H1 (cell line): ENCODE measurements at regions not wholly inside any gene's neighbourhood (a gene's known extent, or its start where the extent isn't known, plus 50 kb on each side); places are given as distances from the start of the nearest gene placed in this dataset.

Experiments used
- CTCF ChIA-PET: fragments of 300-600 bp; sonication (Branson Sonifier 250); formaldehyde crosslinking; loops from one replicate; lab custom pipeline; 2021; ENCODE audit not compliant: partially characterized antibody; lab: Charles Lee
- POLR2A ChIA-PET: fragments of 300-600 bp; sonication (Branson Sonifier 250); formaldehyde crosslinking; loops from one replicate; lab custom pipeline; 2021; ENCODE audit warnings: inconsistent platforms; ENCODE audit not compliant: partially characterized antibody; lab: Charles Lee
- DNase-seq, 2 experiments: peaks; one replicate each; pipeline versions ENCODE4 v3.0.0 to v3.0.0-alpha.2; 2010 to 2022; ENCODE audit warnings: low spot score in 2 of 2, low read depth in 1 of 2, mixed read lengths in 1 of 2
- FAIRE-seq: peaks from 2 replicates; lab custom pipeline; 2011; peaks lifted over from hg19 to GRCh38; lab: Jason Lieb, UNC
- H2AFZ ChIP-seq: 2 replicates; pipeline ENCODE4 v1.8.1; 2012; ENCODE audit warnings: low read length, inconsistent platforms
- H2AK5ac ChIP-seq: 2 replicates; pipeline ENCODE4 v1.6.1; 2013; ENCODE audit warnings: low read depth, low read length
- H2BK120ac ChIP-seq: replicated peaks from 2 replicates; pipeline ENCODE3; 2013; ENCODE audit warnings: low read depth, low read length, inconsistent platforms
- H2BK12ac ChIP-seq: 2 replicates; pipeline ENCODE4 v1.6.1; 2013; ENCODE audit warnings: low read depth, low read length
- H2BK15ac ChIP-seq: 2 replicates; pipeline ENCODE4 v1.6.1; 2013; ENCODE audit warnings: low read length
- H2BK20ac ChIP-seq: 2 replicates; pipeline ENCODE4 v1.6.1; 2013; ENCODE audit warnings: low read length
- H2BK5ac ChIP-seq: 2 replicates; pipeline ENCODE4 v1.6.1; 2013; ENCODE audit warnings: low read depth, low read length
- H3K14ac ChIP-seq: 2 replicates; pipeline ENCODE4 v1.6.1; 2013; ENCODE audit warnings: inconsistent platforms; ENCODE audit not compliant: insufficient read length
- H3K18ac ChIP-seq: 2 replicates; pipeline ENCODE4 v1.6.1; 2013; ENCODE audit warnings: low read length; ENCODE audit errors: extremely low read depth
- H3K23ac ChIP-seq: 2 replicates; pipeline ENCODE4 v1.6.1; 2013; ENCODE audit warnings: inconsistent platforms; ENCODE audit not compliant: insufficient read length
- H3K23me2 ChIP-seq: 2 replicates; pipeline ENCODE4 v1.6.1; 2013; ENCODE audit warnings: low read depth, low read length
- H3K27ac ChIP-seq: 2 replicates; pipeline ENCODE4 v1.6.1; 2011; ENCODE audit warnings: low read depth, low read length, inconsistent platforms
- H3K27me3 ChIP-seq, 4 experiments: replicated peaks in 1 of 4; 1 replicate in 1 of 4; 2 replicates in 3 of 4; pipeline versions ENCODE4 v1.6.1 to v1.8.1; 2011 to 2013; ENCODE audit warnings: low read length in 3 of 4, mild to moderate bottlenecking in 3 of 4, inconsistent platforms in 2 of 4, mixed read lengths in 2 of 4, moderate library complexity in 1 of 4; ENCODE audit not compliant: control insufficient read depth in 3 of 4, insufficient read depth in 3 of 4; ENCODE audit errors: extremely low read depth in 1 of 4
- H3K36me3 ChIP-seq, 4 experiments: 2 replicates each; pipeline versions ENCODE4 v1.6.1 to v1.8.1; 2011 to 2013; ENCODE audit warnings: mild to moderate bottlenecking in 4 of 4, low read length in 3 of 4, moderate library complexity in 2 of 4, control low read depth in 1 of 4, inconsistent platforms in 1 of 4; ENCODE audit not compliant: insufficient read depth in 4 of 4, control insufficient read depth in 2 of 4
- H3K4ac ChIP-seq: replicated peaks from 2 replicates; pipeline ENCODE3; 2013; ENCODE audit warnings: low read length, low read depth, mixed read lengths, inconsistent platforms; ENCODE audit not compliant: insufficient read length
- H3K4me1 ChIP-seq, 4 experiments: replicated peaks in 1 of 4; 1 replicate in 1 of 4; 2 replicates in 3 of 4; pipeline versions ENCODE4 v1.6.1 to v1.8.1; 2011 to 2013; ENCODE audit warnings: low read length in 3 of 4, inconsistent platforms in 2 of 4, mixed read lengths in 1 of 4; ENCODE audit not compliant: insufficient read depth in 4 of 4, control insufficient read depth in 3 of 4
- H3K4me2 ChIP-seq, 2 experiments: 2 replicates each; pipeline versions ENCODE4 v1.6.1 to v1.8.1; 2011 to 2013; ENCODE audit warnings: low read depth in 2 of 2, low read length in 2 of 2, control low read depth in 1 of 2, inconsistent platforms in 1 of 2, mild to moderate bottlenecking in 1 of 2; ENCODE audit not compliant: insufficient read depth in 1 of 2
- H3K4me3 ChIP-seq, 4 experiments: fragments of 200-600, 300-600 bp in 1 of 4; sonication (generic), shearing (Covaris generic), sonication (Bioruptor Twin) in 1 of 4; 2 replicates each; pipeline versions ENCODE4 v1.5.1 to v1.8.1; 2011 to 2016; ENCODE audit warnings: low read length in 4 of 4, low read depth in 3 of 4, control low read depth in 2 of 4, inconsistent platforms in 2 of 4, mild to moderate bottlenecking in 2 of 4, mixed read lengths in 1 of 4, moderate library complexity in 1 of 4; ENCODE audit not compliant: insufficient read depth in 2 of 4; ENCODE audit errors: extremely low read depth in 1 of 4
- H3K56ac ChIP-seq: replicated peaks from 2 replicates; pipeline ENCODE3; 2013; ENCODE audit warnings: low read depth, mild to moderate bottlenecking, mixed read lengths, low read length, inconsistent platforms; ENCODE audit not compliant: insufficient read length
- H3K79me1 ChIP-seq: 2 replicates; pipeline ENCODE4 v1.6.1; 2013; ENCODE audit warnings: low read depth, low read length, control low read depth
- H3K79me2 ChIP-seq, 2 experiments: 2 replicates each; pipeline versions ENCODE4 v1.6.1 to v1.8.1; 2012 to 2013; ENCODE audit warnings: low read length in 2 of 2, mild to moderate bottlenecking in 2 of 2, inconsistent platforms in 1 of 2; ENCODE audit not compliant: insufficient read depth in 2 of 2, control insufficient read depth in 1 of 2
- H3K9ac ChIP-seq, 4 experiments: replicated peaks in 1 of 4; 1 replicate in 1 of 4; 2 replicates in 3 of 4; pipeline versions ENCODE4 v1.6.1 to v1.8.1; 2011 to 2013; ENCODE audit warnings: low read depth in 3 of 4, low read length in 3 of 4, control low read depth in 2 of 4, mild to moderate bottlenecking in 2 of 4, moderate library complexity in 2 of 4, inconsistent platforms in 1 of 4; ENCODE audit errors: extremely low read depth in 1 of 4
- H3K9me3 ChIP-seq, 2 experiments: 2 replicates each; pipeline versions ENCODE4 v1.6.1 to v1.8.1; 2012 to 2013; ENCODE audit warnings: mild to moderate bottlenecking in 2 of 2, moderate library complexity in 2 of 2, control low read depth in 1 of 2, inconsistent platforms in 1 of 2, low read depth in 1 of 2, low read length in 1 of 2, mixed read lengths in 1 of 2; ENCODE audit not compliant: insufficient read depth in 2 of 2
- H4K20me1 ChIP-seq, 2 experiments: replicated peaks in 1 of 2; 2 replicates each; pipeline versions ENCODE3 to v1.8.1; 2011 to 2013; ENCODE audit warnings: inconsistent platforms in 2 of 2, low read length in 2 of 2, mild to moderate bottlenecking in 1 of 2; ENCODE audit not compliant: insufficient read depth in 2 of 2, control insufficient read depth in 1 of 2
- H4K5ac ChIP-seq: 2 replicates; pipeline ENCODE4 v1.6.1; 2013; ENCODE audit warnings: low read length, low read depth, mixed read lengths, inconsistent platforms; ENCODE audit not compliant: insufficient read length
- H4K8ac ChIP-seq: 2 replicates; pipeline ENCODE4 v1.8.0; 2013; ENCODE audit warnings: mild to moderate bottlenecking, moderate library complexity, low read length, inconsistent platforms; ENCODE audit not compliant: insufficient read depth; ENCODE audit errors: extremely low read depth
- H4K91ac ChIP-seq: replicated peaks from 2 replicates; pipeline ENCODE3; 2013; ENCODE audit warnings: low read length, mixed read lengths, inconsistent platforms; ENCODE audit not compliant: insufficient read length
- CEBPB ChIP-seq: IDR thresholded peaks from 2 replicates; pipeline ENCODE4 v1.6.1; 2012; ENCODE audit warnings: low read depth, low read length
- CTBP2 ChIP-seq: IDR thresholded peaks from 2 replicates; pipeline ENCODE4 v1.7.0; 2011; ENCODE audit warnings: borderline replicate concordance, mild to moderate bottlenecking, moderate library complexity, mixed read lengths, low read length; ENCODE audit not compliant: insufficient read depth, insufficient read length
- GABPA ChIP-seq: IDR thresholded peaks from 2 replicates; pipeline ENCODE4 v1.6.1; 2011; ENCODE audit warnings: mild to moderate bottlenecking, low read length, moderate library complexity, borderline replicate concordance; ENCODE audit not compliant: insufficient read depth
- GTF2F1 ChIP-seq: IDR thresholded peaks from 2 replicates; pipeline ENCODE4 v1.6.1; 2012; ENCODE audit warnings: low read depth, low read length, improper control_type of control experiment, borderline replicate concordance
- JUND ChIP-seq: IDR thresholded peaks from 2 replicates; pipeline ENCODE4 v1.6.1; 2011; ENCODE audit warnings: mild to moderate bottlenecking, improper control_type of control experiment, low read length
- PHF8 ChIP-seq: fragments of 200-600 bp; sonication (generic); conservative IDR thresholded peaks from 2 replicates; pipeline ENCODE4 v1.7.1; 2012; ENCODE audit warnings: low read depth, mild to moderate bottlenecking, inconsistent platforms, low read length, moderate library complexity
- SIN3A ChIP-seq, 2 experiments: IDR thresholded peaks in 1 of 2; conservative IDR thresholded peaks in 1 of 2; 2 replicates each; pipeline ENCODE4 v1.6.1; 2011 to 2012; ENCODE audit warnings: low read length in 2 of 2, improper control_type of control experiment in 1 of 2, low read depth in 1 of 2, mild to moderate bottlenecking in 1 of 2
- SIX5 ChIP-seq: IDR thresholded peaks from 2 replicates; pipeline ENCODE4 v1.6.1; 2011; ENCODE audit warnings: mild to moderate bottlenecking, low read depth, low read length
- SP1 ChIP-seq: IDR thresholded peaks from 2 replicates; pipeline ENCODE4 v1.6.1; 2011; ENCODE audit warnings: low read depth, low read length
- TCF12 ChIP-seq: IDR thresholded peaks from 2 replicates; pipeline ENCODE4 v1.6.1; 2011; ENCODE audit warnings: low read depth, mild to moderate bottlenecking, low read length
- ZNF274 ChIP-seq: IDR thresholded peaks from 2 replicates; pipeline ENCODE4 v1.7.0; 2012; ENCODE audit warnings: low read length, borderline replicate concordance; ENCODE audit errors: extremely low read depth
- WGBS, 2 experiments: shearing (Covaris generic) in 1 of 2; methylation state at CpG; one replicate each; pipeline versions ENCODE4 v1.1.6 to v1.1.7; 2013 to 2015; ENCODE audit warnings: low lambda C conversion rate in 2 of 2, mixed read lengths in 2 of 2, inconsistent platforms in 1 of 2, low coverage in 1 of 2, missing lambda C conversion rate in 1 of 2; ENCODE audit not compliant: insufficient replicate concordance in 2 of 2, insufficient coverage in 1 of 2, insufficient read length in 1 of 2; ENCODE audit errors: extremely low coverage in 1 of 2, missing lambda C conversion rate in 1 of 2; 5-methylcytosine and 5-hydroxymethylcytosine counted together
- TF ChIP-seq, protein P1 (sequence below): IDR thresholded peaks from 2 replicates; pipeline ENCODE4 v1.6.1; 2012; ENCODE audit warnings: inconsistent platforms

DNA sequence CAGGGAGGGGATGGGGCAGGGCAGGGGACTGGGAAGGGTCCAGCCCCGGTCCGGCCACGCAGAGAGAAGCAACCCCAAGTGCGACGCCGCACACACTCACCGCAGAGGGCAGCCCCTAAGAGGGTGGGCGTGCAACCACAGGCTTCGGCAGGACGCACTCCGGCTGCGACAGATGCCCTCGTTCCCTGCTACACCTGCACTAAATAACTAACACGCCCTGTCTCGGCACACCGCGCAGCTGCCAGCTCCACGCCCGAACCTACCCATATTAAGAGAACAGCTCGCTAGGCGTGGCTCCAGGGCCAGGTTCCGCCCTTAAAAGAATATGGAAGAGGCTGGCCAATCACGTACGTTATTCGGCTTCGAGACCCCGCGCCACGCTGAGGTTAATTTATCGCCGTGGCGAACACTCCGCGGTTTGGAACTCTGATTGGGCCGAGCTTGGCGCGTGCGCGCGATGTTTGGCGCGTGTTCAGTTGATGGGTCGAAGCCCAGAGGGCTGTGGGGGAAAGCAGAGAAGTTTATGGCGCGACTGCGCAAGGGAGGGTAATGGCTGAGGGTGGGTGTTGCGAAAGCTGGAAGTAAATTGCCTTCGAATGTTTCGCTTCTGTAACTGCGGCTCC, 91.1 kb downstream of the OR13A1 start:
- no peaks in the 10 kb centered on the region for H3K23me2 ChIP-seq
- H3K9ac ChIP-seq = no peak overlapping the region
- no peak overlapping the region for H3K56ac ChIP-seq
- no peak overlapping the region for H4K8ac ChIP-seq
- no peaks in the 10 kb centered on the region; a peak in 1 of 7 replicates for H3K27me3 ChIP-seq
- H3K27ac ChIP-seq = no peak overlapping the region
- H3K23ac ChIP-seq = no peak overlapping the region
- no peaks in the 10 kb centered on the region for H3K4me1 ChIP-seq
- no peak overlapping the region for H3K18ac ChIP-seq
- H2AFZ ChIP-seq = no peak overlapping the region
- no peak overlapping the region for H4K5ac ChIP-seq
- H4K20me1 ChIP-seq = no peaks in the 10 kb centered on the region
- H3K36me3 ChIP-seq = no peaks in the 10 kb centered on the region
- TF ChIP-seq SP1 = no peak
- no peak for TF ChIP-seq SIX5
- TF ChIP-seq CEBPB = no peak
- TF ChIP-seq ZNF274 = no peak
- TF ChIP-seq GTF2F1 = no peak
- no peak for TF ChIP-seq JUND
- no peak for TF ChIP-seq CTBP2
- TF ChIP-seq, protein P1, sequence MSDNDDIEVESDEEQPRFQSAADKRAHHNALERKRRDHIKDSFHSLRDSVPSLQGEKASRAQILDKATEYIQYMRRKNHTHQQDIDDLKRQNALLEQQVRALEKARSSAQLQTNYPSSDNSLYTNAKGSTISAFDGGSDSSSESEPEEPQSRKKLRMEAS = no peak
- no peak for TF ChIP-seq TCF12
- TF ChIP-seq SIN3A (conservative IDR thresholded peaks at IDR 0.05 in 1 of 2, IDR thresholded peaks at IDR 0.05 in 1 of 2; ENCODE audit: low read depth in 1 of 2, low read length in 2 of 2) = no peak
- no peak for TF ChIP-seq GABPA
- TF ChIP-seq PHF8 = no peak
- POLR2A ChIA-PET = interaction anchor here (1.0 kb wide), 1 partner anchor 13 kb away, joined by 3 read pairs; no protein-coding TSS in a partner anchor
- H3K9me3 ChIP-seq = peaks cover 5 to 6% of the 10 kb centered on the region in 2 experiments
- H3K79me2 ChIP-seq = no peaks in the 10 kb centered on the region
- no peaks in the 10 kb centered on the region for H3K79me1 ChIP-seq
- CTCF ChIA-PET = interaction anchor here (0.6 to 0.7 kb wide), 2 partner anchors 18 to 144 kb away, joined by 3 read pairs; no protein-coding TSS in a partner anchor
- no peak overlapping the region for H2BK5ac ChIP-seq
- no peak overlapping the region for H3K14ac ChIP-seq
- H2AK5ac ChIP-seq = no peak overlapping the region
- H2BK12ac ChIP-seq = no peak overlapping the region
- H2BK120ac ChIP-seq = no peak overlapping the region
- no peak overlapping the region for H3K4me2 ChIP-seq
- H2BK15ac ChIP-seq = no peak overlapping the region
- no peak for DNase-seq
- no peak overlapping the region for H4K91ac ChIP-seq
- no peak overlapping the region for H3K4ac ChIP-seq
- no peak for FAIRE-seq
- 93% methylated on average over 42 of the region's 50 CpGs; no CpG with 5 or more reads in 1 of the 2 experiments for WGBS, 2 experiments
- no peak overlapping the region for H3K4me3 ChIP-seq
- H2BK20ac ChIP-seq = no peak overlapping the region
